ENCODE measurements at regions not wholly inside any gene's neighbourhood (a gene's known extent, or its start where the extent isn't known, plus 50 kb on each side); places are given as distances from the start of the nearest gene placed in this dataset.

- H3K79me2 ChIP-seq (replicated peaks; ENCODE audit: insufficient read depth, low read length), result no peaks in the 10 kb centered on the region
- TF ChIP-seq EP300 (conservative IDR thresholded peaks at IDR 0.05; ENCODE audit: poor library complexity, severe bottlenecking), result no peak
- H3K36me3 ChIP-seq (ENCODE audit: insufficient read depth, low read length), result no peaks in the 10 kb centered on the region
- H3K4me2 ChIP-seq (ENCODE audit: low read length), result no peak overlapping the region
- H3K27ac ChIP-seq (ENCODE audit: low read length), result no peak overlapping the region
- no peak overlapping the region for H3K4me3 ChIP-seq (ENCODE audit: low read length)
- no peaks in the 10 kb centered on the region for H3K27me3 ChIP-seq (ENCODE audit: insufficient read depth, low read depth, low read length)
- H2AFZ ChIP-seq (ENCODE audit: low read depth, low read length), result no peak overlapping the region
- H4K20me1 ChIP-seq (ENCODE audit: insufficient read depth), result no peaks in the 10 kb centered on the region
- no peak overlapping the region for H3K9ac ChIP-seq (ENCODE audit: low read length)
- no peaks in the 10 kb centered on the region for H3K9me3 ChIP-seq (ENCODE audit: low read length)
- H3F3A ChIP-seq (ENCODE audit: insufficient read depth, low read length, poor library complexity, severe bottlenecking), result no peaks in the 10 kb centered on the region
- H3K9me2 ChIP-seq (ENCODE audit: insufficient read depth, low read length), result no peaks in the 10 kb centered on the region
Measured at GRCh38 chr6:4319981-4320683, 184.8 kb upstream of the ECI2 start.

GRCh38 chr6:4318321-4318720 is 182.9 kb upstream of the ECI2 start:
- H3K4me3 ChIP-seq (ENCODE audit: low read length), result no peak overlapping the region
- no peaks in the 10 kb centered on the region for H3K9me3 ChIP-seq (ENCODE audit: low read length)
- H3K27ac ChIP-seq (ENCODE audit: low read length), result no peak overlapping the region
- no peak for TF ChIP-seq MXI1 (conservative IDR thresholded peaks at IDR 0.05; ENCODE audit: poor library complexity, severe bottlenecking)
- TF ChIP-seq EZH2 (IDR thresholded peaks at IDR 0.05; ENCODE audit: borderline replicate concordance, insufficient read depth, low read length, poor library complexity, severe bottlenecking), result no peak
- TF ChIP-seq REST (IDR thresholded peaks at IDR 0.05; ENCODE audit: borderline replicate concordance), result no peak
- no peak for TF ChIP-seq SMC3 (conservative IDR thresholded peaks at IDR 0.05; ENCODE audit: poor library complexity)
- no peak for TF ChIP-seq CTCF (IDR thresholded peaks at IDR 0.05; ENCODE audit: poor library complexity, severe bottlenecking)
- no peak for TF ChIP-seq RAD21 (conservative IDR thresholded peaks at IDR 0.05)
- TF ChIP-seq TAF1 (IDR thresholded peaks at IDR 0.05; ENCODE audit: low read depth), result no peak
- no peak for TF ChIP-seq POLR2AphosphoS5 (IDR thresholded peaks at IDR 0.05)
- no peak for TF ChIP-seq EP300 (conservative IDR thresholded peaks at IDR 0.05; ENCODE audit: poor library complexity, severe bottlenecking)
- H3K79me2 ChIP-seq (replicated peaks; ENCODE audit: insufficient read depth, low read length), result no peaks in the 10 kb centered on the region
- H4K20me1 ChIP-seq (ENCODE audit: insufficient read depth), result no peaks in the 10 kb centered on the region
- H3K27me3 ChIP-seq (ENCODE audit: insufficient read depth, low read depth, low read length), result no peaks in the 10 kb centered on the region
- no peak overlapping the region for H2AFZ ChIP-seq (ENCODE audit: low read depth, low read length)
- H3K4me2 ChIP-seq (ENCODE audit: low read length), result no peak overlapping the region
- no peak overlapping the region for H3K9ac ChIP-seq (ENCODE audit: low read length)
- H3K36me3 ChIP-seq (ENCODE audit: insufficient read depth, low read length), result no peaks in the 10 kb centered on the region
- H3F3A ChIP-seq (ENCODE audit: insufficient read depth, low read length, poor library complexity, severe bottlenecking), result no peaks in the 10 kb centered on the region
- H3K9me2 ChIP-seq (ENCODE audit: insufficient read depth, low read length), result no peaks in the 10 kb centered on the region
